GM18909 (cell line): ENCODE measurements at regions not wholly inside any gene's neighbourhood (a gene's known extent, or its start where the extent isn't known, plus 50 kb on each side); places are given as distances from the start of the nearest gene placed in this dataset.

Source experiments
- ATAC-seq: cut with Tn5 transposase; IDR thresholded peaks from one replicate; pipeline ENCODE4 v1.9.1; 2021; ENCODE audit warnings: mild to moderate bottlenecking; ENCODE audit not compliant: unreplicated experiment, poor library complexity

- no peak for ATAC-seq
These were observed 794.5 kb upstream of the CELF2 start for GRCh38 chr10:10223131-10223530.

- no peak for ATAC-seq
These were observed 792.5 kb upstream of the CELF2 start for GRCh38 chr10:10225136-10225676.

- no peak for ATAC-seq
These were observed 784.4 kb upstream of the CELF2 start for GRCh38 chr10:10233229-10233628.

GRCh38 chr10:10235003-10235402 lies 782.7 kb upstream of the CELF2 start:
- ATAC-seq = no peak

- no peak for ATAC-seq
These were observed 770.1 kb upstream of the CELF2 start for GRCh38 chr10:10247585-10247984.

GRCh38 chr10:10256860-10257259 lies 760.8 kb upstream of the CELF2 start:
- no peak for ATAC-seq

- no peak for ATAC-seq
These were observed 758.7 kb upstream of the CELF2 start for GRCh38 chr10:10259013-10259412.

GRCh38 chr10:10270126-10271050 lies 747.3 kb upstream of the CELF2 start:
- ATAC-seq = no peak

GRCh38 chr10:10271639-10272192 lies 746.0 kb upstream of the CELF2 start:
- no peak for ATAC-seq

- no peak for ATAC-seq
These were observed 744.0 kb upstream of the CELF2 start for GRCh38 chr10:10273661-10274060.

GRCh38 chr10:10279906-10280305 lies 737.8 kb upstream of the CELF2 start:
- ATAC-seq = no peak

GRCh38 chr10:10292501-10292900 lies 725.2 kb upstream of the CELF2 start:
- no peak for ATAC-seq

GRCh38 chr10:10293041-10293440 lies 724.6 kb upstream of the CELF2 start:
- no peak for ATAC-seq

- no peak for ATAC-seq
These were observed 724.2 kb upstream of the CELF2 start for GRCh38 chr10:10293481-10293951.

- ATAC-seq = no peak
These were observed 723.3 kb upstream of the CELF2 start for GRCh38 chr10:10294184-10294880.

- no peak for ATAC-seq
These were observed 722.7 kb upstream of the CELF2 start for GRCh38 chr10:10294881-10295529.

GRCh38 chr10:10295537-10295936 lies 722.1 kb upstream of the CELF2 start:
- no peak for ATAC-seq

GRCh38 chr10:10302689-10303088 lies 715.0 kb upstream of the CELF2 start:
- no peak for ATAC-seq

- no peak for ATAC-seq
These were observed 710.6 kb upstream of the CELF2 start for GRCh38 chr10:10307036-10307435.

GRCh38 chr10:10307551-10307950 lies 710.1 kb upstream of the CELF2 start:
- ATAC-seq = no peak
